ENCODE measurements at regions not wholly inside any gene's neighbourhood (a gene's known extent, or its start where the extent isn't known, plus 50 kb on each side); places are given as distances from the start of the nearest gene placed in this dataset.

DNA sequence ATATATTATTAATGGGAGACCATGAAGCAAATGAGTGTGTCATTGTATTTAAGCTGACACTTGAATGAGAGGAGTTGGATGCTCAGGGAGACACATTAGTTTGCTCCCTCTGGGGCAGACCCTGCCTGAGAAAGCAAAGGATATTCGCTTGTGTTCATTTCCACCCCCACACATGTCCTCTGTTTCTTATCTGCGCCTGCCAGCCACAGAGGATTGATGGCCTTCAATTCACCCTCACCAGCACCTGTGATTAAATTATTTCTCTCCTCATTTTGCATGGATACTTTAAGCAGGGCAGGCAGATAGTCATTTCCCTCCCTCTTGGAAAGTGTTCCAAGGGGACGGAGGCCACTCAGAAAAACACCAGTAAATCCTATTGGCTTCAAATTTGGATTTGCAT is 185.2 kb upstream of the GMDS start:
- no peaks in the 10 kb centered on the region for H3K27me3 Mint-ChIP-seq
- no peak overlapping the region for H3K27ac Mint-ChIP-seq
- peaks cover 7% of the 10 kb centered on the region for H3K9me3 Mint-ChIP-seq
- H3K4me3 Mint-ChIP-seq, result no peak overlapping the region
- peaks cover 30% of the 10 kb centered on the region for H3K4me1 Mint-ChIP-seq (ENCODE audit: unreplicated experiment)
- no peak for DNase-seq (ENCODE audit: extremely low spot score, unreplicated experiment)
- H3K36me3 Mint-ChIP-seq, result no peaks in the 10 kb centered on the region
- no peak for TF ChIP-seq CTCF (conservative IDR thresholded peaks at IDR 0.05)

GRCh38 chr6:2429460-2429859 is 184.1 kb upstream of the GMDS start:
- Mint-ChIP-seq H3K27me3 (no peaks in the 10 kb centered on the region), H3K4me3 (no peak overlapping the region), H3K36me3 (no peaks in the 10 kb centered on the region), H3K4me1 (ENCODE audit: unreplicated experiment) (peaks cover 19% of the 10 kb centered on the region), H3K9me3 (peaks cover 7% of the 10 kb centered on the region), H3K27ac (no peak overlapping the region)
- no peak for TF ChIP-seq CTCF (conservative IDR thresholded peaks at IDR 0.05)
- DNase-seq (ENCODE audit: extremely low spot score, unreplicated experiment), result no peak

DNA sequence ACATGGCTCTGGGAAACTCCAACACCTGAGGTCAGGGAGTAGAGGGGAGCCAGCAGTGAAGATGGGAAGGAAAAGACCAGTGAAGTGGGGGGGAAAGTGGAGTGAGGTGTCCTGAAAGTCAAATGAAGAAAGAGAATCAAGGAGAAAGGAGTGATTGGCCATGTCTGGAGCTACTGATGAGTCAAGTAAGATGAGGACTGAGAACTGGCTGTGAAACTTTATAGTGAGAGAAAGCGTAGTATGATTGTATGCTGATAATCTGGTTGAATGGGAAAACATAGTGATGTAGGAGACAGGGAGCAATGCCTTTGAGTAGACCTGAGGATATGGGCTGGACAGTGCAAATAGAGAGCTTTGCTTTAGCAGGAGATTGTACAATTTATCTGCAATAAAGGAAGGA is 183.6 kb upstream of the GMDS start:
- H3K4me3 Mint-ChIP-seq, result no peak overlapping the region
- TF ChIP-seq CTCF (conservative IDR thresholded peaks at IDR 0.05), result no peak
- no peaks in the 10 kb centered on the region for H3K36me3 Mint-ChIP-seq
- no peaks in the 10 kb centered on the region for H3K27me3 Mint-ChIP-seq
- no peak for DNase-seq (ENCODE audit: extremely low spot score, unreplicated experiment)
- H3K9me3 Mint-ChIP-seq, result peaks cover 7% of the 10 kb centered on the region
- H3K4me1 Mint-ChIP-seq (ENCODE audit: unreplicated experiment), result peaks cover 19% of the 10 kb centered on the region
- H3K27ac Mint-ChIP-seq, result no peak overlapping the region

DNA sequence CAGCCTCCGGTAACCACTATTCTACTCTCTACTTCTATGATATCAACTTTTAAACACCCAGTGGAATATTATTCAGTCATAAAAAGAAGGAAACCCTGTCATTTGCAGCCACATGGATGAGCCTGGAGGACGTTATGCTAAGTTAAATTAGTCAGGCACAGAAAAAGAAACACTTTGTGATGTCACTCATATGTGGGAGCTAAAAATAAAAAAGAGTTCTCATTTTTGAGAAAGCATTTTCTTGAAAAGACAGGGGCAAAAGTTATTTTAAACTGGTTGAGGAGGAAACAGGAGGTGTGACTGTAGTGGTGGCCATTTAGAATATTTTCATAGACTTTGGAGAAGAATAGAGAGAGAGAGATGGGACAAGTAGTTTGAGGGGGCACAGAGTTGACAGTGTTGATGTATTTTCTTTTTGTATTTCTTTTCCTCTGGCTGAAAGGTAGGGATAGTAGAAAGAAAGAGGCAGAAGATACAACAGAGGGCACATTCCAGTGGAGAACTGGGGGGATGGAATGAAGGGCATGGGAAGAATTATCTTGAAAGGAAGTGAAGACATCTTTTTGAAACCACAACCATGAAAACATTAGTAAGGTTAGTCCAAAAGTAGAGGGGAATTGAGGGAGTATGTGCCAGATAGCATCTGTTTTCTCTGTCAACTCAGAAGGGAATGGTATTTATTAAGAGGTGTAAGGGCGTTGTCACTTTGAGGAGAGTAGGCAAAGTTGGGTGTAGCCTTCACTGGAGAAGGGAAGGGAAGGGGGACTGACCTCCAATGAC is 181.3 kb upstream of the GMDS start:
- Mint-ChIP-seq H3K9me3 (no peaks in the 10 kb centered on the region), H3K36me3 (no peaks in the 10 kb centered on the region), H3K4me1 (ENCODE audit: unreplicated experiment) (peaks cover 5% of the 10 kb centered on the region), H3K27me3 (no peaks in the 10 kb centered on the region), H3K4me3 (no peak overlapping the region), H3K27ac (no peak overlapping the region)
- no peak for TF ChIP-seq CTCF (conservative IDR thresholded peaks at IDR 0.05)
- DNase-seq (ENCODE audit: extremely low spot score, unreplicated experiment), result no peak

GRCh38 chr6:2416128-2416712 is 170.8 kb upstream of the GMDS start:
- no peak overlapping the region for H3K27ac Mint-ChIP-seq
- TF ChIP-seq CTCF (conservative IDR thresholded peaks at IDR 0.05), result no peak
- H3K27me3 Mint-ChIP-seq, result no peaks in the 10 kb centered on the region
- H3K4me1 Mint-ChIP-seq (ENCODE audit: unreplicated experiment), result no peaks in the 10 kb centered on the region
- no peak for DNase-seq (ENCODE audit: extremely low spot score, unreplicated experiment)
- H3K36me3 Mint-ChIP-seq, result no peaks in the 10 kb centered on the region
- H3K9me3 Mint-ChIP-seq, result no peaks in the 10 kb centered on the region
- no peak overlapping the region for H3K4me3 Mint-ChIP-seq
